Inferior parietal cortex (tissue), 1 donor: ENCODE measurements at regions not wholly inside any gene's neighbourhood (a gene's known extent, or its start where the extent isn't known, plus 50 kb on each side); places are given as distances from the start of the nearest gene placed in this dataset.

ENCODE experiments used
- DNase-seq: peaks from one replicate; pipeline ENCODE4 v3.0.0-alpha.2; 2016; ENCODE audit errors: extremely low spot score

DNA sequence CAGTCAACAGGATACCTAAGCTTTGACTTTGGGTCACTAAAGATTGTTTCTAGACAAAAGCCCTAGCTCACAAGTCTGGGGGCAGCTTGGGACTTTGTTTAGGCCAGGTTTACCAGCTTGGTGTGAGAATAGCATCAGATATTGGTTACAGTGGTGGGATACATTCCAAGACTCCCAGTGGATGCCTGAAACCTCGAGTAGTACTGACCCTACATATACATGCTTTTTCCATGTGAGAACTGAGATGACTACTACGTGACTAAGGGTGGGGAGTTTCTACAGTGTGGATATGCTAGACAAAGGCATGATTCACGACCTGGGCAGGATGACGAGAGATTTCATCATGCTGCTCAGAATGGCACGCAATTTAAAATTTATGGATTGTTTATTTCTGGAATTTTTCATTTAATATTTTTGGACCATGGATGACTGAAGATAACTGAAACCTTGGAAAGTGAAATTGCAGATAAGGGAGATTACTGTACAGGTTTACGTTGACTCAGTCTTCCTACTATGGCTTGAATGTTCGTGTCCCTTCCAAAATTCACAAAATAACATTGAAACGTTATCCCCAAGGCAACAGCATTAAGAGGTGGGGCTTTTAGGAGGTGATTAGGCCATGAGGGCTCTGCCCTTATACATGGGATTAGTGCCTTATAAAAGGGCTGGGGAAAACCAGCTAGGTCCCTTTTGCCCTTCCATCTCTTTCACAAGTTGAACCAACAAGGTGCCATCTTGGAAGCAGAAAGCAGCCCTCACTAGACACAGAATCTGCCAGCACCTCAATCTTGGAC lies 50.2 kb upstream of the CTAGE1 start:
- DNase-seq = no peak

DNA sequence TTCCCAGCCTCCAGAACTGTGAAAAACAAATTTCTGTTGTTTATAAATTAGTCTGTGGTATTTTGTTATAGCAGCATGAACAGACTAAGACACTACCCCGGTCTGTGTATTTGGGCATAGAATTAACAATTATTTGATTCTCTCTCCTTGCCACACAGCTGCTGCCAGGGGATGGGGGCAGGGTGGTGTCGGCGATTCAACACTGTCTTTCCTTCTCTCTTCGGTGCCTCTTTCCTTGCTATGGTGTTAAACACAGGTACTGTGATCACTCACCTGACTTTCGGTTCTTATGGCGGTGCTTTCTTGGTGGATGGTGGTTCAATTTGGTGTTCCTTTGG lies 50.8 kb upstream of the CTAGE1 start:
- DNase-seq = no peak

DNA sequence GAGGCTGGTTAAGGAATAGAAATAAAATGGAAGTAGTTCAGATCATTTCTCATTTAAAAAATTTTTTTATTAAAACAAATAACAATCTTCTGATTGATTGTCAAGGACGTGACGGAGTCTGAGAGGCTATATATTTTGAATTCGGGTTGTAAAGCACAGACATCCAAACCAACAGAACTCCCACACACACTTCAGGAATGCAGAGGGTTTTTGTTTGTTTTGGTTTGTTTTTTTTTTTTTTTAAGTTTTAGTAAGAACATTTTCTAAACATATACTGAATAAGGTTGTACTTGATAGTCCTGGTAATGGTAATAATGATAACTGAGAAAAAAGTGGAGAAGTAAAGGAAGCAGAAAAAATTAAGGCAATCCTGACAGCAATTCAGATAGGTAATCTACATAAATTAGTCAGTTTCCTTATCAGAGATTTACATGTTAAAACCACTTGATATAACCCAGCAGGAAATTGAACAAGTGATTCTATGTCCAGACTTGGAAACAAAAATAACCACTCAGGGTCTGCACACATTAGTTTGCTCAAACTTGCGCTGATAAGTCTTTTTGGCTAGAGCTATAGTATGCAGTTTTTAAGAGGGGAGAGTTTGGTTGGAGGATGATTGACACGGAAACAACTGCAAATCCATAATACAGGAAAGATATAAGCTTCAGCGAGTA lies 51.5 kb upstream of the CTAGE1 start:
- DNase-seq = no peak

DNA sequence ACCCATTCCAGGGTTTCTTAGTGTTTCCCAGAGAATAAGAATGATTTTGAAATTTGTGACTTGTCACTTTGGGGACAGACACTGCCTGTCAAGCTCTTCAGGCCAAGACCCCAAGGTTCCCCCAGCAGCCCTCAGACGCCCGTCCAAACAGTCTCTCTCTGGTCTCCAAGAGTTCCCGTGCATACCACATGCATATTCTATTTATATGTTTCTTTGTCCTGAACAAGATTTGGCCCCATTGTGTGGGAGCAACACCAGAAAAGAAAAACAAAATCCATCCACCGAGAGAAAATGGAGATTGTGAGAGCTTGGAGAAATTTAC lies 52.2 kb upstream of the CTAGE1 start:
- DNase-seq = no peak

DNA sequence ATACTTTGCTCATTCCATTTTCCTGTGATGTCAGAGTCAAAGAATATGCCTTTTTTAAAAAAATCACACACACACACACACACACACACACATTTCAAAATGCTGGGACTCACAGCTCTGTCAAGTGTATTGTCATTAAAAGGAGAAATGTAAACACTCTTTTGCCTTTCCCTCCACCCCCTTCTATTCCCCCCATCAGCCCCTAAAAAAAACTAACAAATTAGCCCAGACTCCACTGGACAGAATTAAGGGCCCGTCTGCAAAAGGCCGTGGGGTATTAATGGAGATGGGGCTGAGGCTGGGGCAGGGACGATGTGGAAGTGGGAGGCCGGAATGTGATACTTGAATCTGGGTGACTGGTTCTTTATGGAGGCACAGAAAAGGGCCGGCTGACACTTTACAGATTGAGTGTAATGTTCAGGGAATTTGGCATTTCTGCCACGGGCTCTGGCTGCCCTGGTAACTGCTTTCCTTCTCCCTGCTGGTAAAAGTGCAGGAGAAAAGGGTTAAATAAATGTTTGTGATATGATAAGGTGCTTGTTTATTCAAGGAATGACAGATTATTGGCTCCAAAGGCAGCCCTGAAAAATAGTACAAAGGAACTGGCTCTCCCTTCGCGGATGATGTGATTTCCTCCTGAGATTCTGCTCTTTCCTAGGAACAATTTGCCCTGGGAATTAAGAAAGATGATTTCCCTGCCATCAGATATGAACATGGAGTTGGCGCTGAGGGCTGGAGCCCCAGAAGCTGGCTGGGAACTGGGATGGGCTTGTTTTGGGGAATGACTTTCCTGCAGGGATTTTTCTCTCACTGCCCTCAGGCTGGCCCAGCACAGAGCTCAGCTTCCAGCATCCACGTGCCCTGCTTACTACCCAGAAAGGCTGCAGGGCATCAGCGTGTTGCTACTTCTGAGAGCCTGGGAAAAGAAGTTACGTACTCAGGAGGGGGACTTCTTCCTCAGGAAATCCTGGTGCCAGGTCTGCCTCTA lies 52.8 kb upstream of the CTAGE1 start:
- no peak for DNase-seq

DNA sequence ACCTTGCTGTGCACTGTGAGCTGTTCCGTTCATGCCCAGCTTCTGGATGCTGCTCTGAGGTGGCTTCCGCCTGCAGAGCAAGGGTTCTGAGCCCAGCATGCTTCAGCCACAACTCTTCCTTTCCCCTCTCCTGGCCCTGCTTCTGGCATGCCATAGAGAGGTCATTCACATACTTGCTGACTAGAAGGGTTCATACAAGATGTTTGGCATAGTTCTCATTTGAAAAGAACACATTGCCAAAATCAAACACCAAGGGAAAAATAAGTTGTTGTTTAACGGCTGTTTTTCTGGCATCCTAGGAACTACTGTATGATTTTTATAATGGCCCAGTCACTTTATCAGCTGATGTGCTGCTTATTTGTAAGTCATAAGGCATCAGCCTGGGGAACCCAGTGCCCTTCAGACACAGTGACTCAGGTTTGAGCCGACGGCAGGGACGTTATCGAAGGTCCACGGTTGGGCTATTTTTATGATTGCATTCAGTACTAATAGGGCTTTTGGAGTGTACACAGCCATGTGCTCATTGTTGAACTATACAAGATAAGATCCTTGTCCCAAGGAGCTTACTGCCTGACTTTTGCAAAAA lies 53.9 kb upstream of the CTAGE1 start:
- no peak for DNase-seq

DNA sequence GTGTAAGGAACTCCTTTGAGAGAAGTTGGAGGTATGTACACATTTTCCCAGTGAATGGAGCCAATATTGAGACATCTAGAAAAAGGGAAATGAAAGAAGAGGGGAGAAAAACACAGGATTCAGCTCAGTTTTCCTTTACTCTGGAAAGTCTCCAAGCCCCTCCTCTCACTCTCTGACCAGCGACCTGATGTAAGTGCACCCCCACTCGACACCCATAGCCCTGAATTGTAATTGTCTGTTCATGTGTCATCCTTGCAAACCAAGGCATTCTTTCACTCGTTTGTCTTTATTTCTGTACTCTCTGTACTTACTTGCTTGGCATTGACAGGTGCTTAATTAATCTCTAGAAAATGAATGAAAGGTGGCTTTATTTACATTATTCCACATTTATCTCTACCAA lies 55.7 kb upstream of the CTAGE1 start:
- no peak for DNase-seq

DNA sequence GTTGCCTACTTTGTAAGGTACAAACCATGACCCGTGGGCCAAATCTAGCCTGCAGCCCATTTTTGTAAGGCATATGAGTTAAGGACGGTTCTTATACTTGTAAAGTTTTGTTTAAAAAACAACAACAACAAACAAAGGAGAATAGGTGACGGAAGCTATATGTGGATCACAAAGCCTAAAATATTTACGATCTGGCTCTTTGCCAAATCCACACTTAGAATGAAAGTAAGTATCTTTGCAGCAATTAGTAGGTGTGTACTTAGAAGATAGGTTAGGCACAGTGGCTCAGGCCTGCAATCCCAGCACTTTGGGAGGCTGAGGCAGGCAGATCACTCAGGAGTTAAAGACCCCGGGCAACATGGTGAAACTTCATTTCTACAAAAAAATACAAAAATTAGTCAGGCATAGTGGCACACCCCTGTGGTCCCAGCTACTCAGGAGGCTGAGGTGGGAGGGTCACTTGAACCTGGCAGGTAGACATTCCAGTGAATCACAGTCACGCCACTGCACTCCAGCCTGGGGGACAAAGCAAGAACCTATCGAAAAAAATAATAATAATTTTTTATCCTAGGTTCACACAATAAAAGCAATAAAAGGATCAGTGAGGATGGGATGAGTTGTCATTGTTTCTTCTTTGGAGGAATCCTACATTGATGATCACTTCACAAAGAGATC lies 57.8 kb upstream of the CTAGE1 start:
- DNase-seq = no peak

DNA sequence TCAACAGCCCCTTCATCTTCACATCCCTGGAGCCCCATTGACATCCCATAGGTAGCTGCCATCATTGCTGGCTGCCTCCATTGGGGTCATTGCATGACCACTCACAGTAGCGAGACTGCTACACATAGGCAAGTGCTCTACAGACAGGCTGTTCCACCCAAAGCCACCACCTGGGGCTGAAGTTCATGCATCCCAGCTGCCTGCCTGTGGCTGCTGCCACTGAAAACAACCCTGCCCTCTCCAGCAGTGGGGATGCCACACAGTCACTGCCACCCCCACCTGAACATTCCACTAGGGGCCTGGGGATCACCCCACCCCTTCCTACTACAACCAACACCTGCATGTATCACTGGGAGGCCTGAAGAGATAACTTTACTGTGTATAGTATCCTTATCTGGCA lies 59.5 kb upstream of the CTAGE1 start:
- no peak for DNase-seq

DNA sequence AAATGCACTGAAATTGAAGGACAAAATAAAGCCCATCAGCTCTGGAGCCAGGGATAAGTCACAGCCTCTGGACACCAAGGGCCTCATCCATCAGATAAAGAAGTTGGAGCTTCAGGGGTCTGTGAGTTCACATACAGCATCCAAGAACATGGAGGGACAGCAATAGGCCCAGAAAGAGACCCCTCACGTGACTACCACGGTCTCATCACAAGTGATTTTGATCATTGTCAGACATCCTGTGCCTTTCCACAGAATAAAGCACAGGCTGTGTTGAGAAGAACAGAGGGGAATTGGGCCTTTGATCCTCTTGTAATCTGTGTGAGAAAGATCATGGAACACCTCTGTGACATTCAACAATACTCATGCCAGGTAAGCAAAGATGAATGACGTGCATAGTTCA lies 65.2 kb upstream of the CTAGE1 start:
- no peak for DNase-seq

DNA sequence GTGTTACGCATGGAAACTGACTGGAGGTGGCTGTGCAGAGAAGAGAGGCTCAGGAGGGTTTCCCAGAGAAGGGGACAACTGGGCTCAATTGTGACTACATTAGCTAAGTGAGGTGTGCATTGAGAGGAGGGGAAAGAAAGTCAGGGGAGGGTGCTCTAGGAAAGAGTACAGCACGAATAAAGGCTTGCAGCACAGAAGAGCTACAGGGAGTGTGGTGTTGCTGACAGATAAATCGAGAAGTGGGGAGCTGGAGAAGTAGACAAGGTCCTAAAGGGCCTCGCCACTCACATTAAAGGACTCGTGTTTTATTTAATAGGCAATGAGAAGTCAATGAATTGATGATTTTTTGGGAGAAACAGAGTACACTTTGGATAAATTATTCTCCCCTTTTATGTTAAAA lies 65.7 kb upstream of the CTAGE1 start:
- no peak for DNase-seq

DNA sequence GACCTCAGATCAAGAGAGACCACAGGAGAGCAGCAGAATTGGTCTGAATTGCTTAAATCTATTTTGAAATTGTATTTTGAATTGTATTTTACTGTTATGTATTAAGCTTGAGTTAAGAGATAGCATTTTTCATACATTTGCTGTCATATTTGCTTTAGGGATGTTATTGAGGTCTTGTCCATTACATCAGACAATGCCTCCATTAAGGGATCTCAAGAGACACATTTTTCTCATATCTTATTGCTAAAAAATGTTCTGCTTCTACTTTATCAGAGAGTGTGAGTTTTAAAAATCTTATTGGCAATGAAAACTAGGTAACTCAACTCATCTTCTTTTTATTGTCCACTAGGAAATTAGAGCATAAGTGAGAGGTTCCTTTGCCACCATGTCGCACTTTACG lies 66.8 kb upstream of the CTAGE1 start:
- no peak for DNase-seq

DNA sequence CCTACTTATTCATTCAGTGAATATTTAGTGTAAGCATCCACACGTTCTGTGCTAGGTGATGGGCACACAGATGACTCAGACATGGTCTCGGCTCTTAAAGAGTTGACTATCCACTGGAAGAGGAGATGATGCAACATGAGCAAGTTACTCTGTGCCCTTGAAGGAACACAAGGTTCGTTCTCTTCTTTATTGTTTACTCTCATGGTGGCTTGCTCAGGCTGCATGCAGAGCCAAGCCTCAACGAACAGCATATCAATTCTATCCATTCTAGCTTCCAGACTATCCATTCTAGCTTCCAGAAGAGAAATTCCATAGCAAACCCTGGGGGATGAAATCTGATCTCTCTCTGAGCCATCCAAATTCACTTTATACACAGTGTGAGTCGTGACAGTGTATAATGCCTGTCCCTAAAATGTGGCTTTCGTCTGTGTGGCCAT lies 68.1 kb upstream of the CTAGE1 start:
- no peak for DNase-seq

DNA sequence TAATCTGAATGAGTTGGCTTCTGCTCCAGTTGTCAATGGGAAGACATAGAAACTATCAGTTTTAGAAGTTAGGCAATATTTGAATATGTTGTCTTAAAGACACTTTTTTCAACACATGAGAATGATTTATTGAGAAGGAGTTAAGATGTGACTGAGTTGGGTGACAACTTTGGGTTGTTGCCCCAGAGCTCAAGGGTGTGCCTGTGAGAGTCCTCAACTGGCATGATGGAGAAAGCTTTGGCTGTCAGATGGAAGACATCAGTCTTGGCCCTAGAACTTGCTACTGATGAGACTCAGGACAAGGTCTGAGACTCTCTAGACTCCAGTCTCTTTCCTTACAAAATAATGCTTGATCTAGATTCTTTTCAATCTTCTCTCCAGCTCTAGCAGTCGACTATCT lies 69.0 kb upstream of the CTAGE1 start:
- no peak for DNase-seq

DNA sequence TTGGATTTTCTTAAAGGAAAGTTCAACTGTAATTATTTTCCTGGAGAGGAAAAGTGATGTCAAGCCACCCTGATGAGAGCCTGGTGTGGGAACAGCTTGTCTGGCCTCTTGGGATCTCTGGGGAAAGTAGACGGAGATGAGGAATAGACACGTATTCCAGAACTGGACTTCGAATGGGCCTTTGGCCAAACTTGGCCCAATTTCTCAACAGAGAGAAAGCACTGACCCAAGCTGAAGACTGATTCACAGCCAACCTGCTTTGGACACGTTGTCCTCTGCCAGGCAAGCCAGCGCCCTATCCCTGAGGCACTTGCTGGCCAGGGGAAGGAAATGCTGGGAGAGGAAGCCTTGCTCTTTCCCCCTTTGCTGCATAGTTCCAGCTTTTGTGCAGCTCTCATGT lies 70.8 kb upstream of the CTAGE1 start:
- no peak for DNase-seq

DNA sequence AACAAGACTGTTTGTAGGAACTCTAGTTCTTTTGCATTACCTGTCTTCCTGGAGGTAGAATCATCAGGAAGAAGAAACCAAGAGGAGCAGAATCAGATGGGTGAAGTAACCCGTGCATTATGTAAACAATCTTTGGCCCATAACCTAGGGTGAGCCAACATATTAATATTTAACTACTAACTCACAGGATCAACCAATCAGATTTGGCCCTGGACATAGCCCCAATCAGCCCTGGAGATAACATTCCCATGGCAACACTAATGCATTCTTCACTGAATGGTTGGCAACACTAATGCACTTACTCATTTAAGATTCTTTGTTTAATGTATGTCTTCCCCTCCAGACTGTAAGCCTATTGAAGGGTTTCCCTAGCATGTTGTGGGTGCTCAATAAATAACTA lies 72.0 kb upstream of the CTAGE1 start:
- DNase-seq = no peak

DNA sequence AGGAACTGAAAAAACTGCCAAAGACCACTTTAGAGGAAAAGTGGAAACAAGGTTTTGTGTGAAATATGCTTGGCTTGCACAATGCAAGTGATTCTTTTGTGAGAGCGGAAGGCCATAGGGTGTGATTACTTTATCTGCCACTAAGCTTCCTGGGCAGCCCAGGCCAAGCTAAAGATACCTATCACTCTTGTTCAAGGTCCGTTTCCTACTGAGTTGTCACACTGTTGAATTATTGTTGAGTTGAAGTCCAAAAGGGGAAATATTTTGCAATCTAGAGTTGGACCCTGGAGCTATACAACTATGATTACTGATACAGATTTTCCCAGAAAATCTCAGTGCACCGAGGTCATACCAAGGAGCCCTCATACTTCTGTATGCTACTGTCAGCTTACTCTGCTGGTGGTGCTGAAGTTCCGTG lies 72.7 kb upstream of the CTAGE1 start:
- no peak for DNase-seq

DNA sequence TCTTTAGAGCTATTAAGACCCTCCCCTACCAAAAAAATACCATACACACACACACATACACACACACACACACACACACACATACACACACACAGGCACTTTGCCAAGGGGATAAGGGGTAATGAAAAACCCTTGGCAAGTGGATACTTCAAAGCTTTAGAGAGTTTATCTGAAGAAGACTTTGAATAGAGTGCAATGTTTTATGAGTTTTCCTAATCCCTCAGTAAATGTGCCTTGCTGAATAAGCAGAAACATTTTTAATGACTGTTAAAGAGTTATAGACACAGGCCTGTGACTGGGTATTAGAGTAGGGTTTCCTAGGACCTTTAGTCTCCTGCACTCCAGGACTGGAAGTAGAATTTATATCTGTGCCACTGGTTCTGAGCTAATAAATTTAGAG lies 75.5 kb upstream of the CTAGE1 start:
- DNase-seq = no peak

DNA sequence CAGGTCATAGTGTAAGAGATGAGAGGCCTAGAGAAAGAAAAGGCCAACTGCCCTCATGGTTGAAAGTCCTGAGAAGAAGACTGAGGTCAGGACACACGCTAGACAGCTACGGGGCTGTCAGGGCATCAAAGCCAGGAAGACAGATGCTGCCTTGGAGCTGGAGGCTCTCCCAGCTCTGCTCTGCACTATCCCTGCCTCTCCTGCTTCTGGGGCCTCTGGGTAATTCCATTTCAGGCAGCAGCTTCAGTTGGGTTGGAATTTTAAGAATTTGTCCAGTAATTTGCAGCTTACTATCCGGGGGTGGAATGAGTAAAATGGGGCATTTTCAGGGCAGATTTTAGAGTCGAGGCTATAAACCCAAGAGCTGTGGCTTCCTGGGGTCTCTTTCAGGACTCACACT lies 76.2 kb upstream of the CTAGE1 start:
- DNase-seq = no peak

DNA sequence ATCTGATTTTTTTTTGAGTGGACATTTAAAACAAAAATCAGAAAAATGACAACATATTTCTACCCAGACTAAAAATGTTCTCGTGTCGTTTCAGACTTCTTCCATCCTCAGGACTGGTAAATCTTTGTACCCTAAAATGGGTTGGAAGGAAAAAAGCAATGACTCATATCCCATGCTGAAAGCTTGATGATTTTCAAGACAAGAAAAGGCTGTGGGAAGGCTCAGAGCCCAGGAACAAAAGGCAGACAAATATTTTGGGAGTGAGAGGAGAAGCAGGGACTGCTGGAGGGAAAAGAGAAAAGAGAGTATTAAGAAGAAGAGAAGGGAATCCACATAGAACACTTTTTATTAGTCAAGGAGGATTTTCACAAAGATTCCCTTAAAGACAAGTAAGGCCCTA lies 77.1 kb upstream of the CTAGE1 start:
- DNase-seq = no peak

DNA sequence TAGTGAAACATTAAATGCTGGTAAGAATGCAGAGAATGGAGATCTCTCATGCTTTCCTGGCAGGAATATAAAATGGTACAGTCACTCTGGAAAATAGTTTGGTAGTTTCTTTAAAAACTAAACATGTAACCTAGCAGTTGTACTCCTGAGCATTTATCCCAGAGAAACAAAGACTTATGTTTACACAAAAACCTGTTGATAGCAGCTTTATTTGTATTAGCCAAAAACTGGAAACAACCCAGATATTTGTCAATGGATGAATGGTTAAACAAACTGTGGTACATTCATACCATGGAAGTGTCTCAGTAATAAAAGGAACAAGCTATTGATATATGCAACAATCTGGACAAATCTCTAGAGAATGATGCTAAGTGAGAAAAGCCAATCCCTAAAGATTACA lies 81.7 kb upstream of the CTAGE1 start:
- no peak for DNase-seq

DNA sequence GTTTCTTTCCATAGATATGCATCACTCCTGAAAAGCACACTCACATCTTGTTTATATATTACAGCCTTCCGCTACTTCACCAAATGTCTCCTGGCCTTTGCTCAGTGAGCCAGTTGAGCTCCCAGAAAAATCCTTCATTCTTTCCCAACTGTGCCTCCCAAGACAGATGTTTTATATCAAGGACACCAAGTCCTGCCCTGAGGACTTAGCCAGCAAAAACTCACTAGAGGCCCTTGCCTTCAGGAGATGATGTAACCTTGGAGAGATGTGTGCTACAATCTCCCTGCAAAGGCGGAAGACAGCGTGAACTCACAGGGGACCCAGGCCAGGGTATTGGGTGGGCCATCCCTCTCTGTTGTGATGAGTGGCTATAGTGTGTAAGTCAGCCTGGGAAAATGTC lies 86.1 kb upstream of the CTAGE1 start:
- DNase-seq = no peak
